Aorta (tissue), 5 donors: ENCODE measurements at regions not wholly inside any gene's neighbourhood (a gene's known extent, or its start where the extent isn't known, plus 50 kb on each side); places are given as distances from the start of the nearest gene placed in this dataset.

Experiments
- ATAC-seq: fragments of 200-7000 bp; cut with Tn5 transposase; one replicate; pipeline ENCODE4 v1.9.1; 2022; ENCODE audit warnings: moderate library complexity; ENCODE audit not compliant: low FRiP score
- DNase-seq, 2 donors: peaks; one replicate each; pipeline ENCODE4 v3.0.0-alpha.2; 2020
- H3K27ac ChIP-seq, 2 donors: one replicate each; pipeline ENCODE4 v1.5.1; 2013; ENCODE audit warnings: low read length in 2 of 2, mild to moderate bottlenecking in 2 of 2, moderate library complexity in 2 of 2, control low read depth in 1 of 2, inconsistent platforms in 1 of 2, low read depth in 1 of 2
- H3K27me3 ChIP-seq, 2 donors: one replicate each; pipeline ENCODE4 v1.6.1; 2013; ENCODE audit warnings: control low read depth in 1 of 2, low read length in 1 of 2, mild to moderate bottlenecking in 1 of 2, moderate library complexity in 1 of 2; ENCODE audit not compliant: insufficient read depth in 2 of 2, control insufficient read depth in 1 of 2
- H3K36me3 ChIP-seq, 2 donors: one replicate each; pipeline ENCODE4 v1.6.1; 2013; ENCODE audit warnings: control low read depth in 1 of 2, low read length in 1 of 2, mild to moderate bottlenecking in 1 of 2; ENCODE audit not compliant: insufficient read depth in 2 of 2, control insufficient read depth in 1 of 2
- H3K4me1 ChIP-seq, 2 donors: one replicate each; pipeline ENCODE4 v1.6.1; 2013; ENCODE audit warnings: low read length in 2 of 2, control low read depth in 1 of 2, mild to moderate bottlenecking in 1 of 2, moderate library complexity in 1 of 2; ENCODE audit not compliant: insufficient read depth in 2 of 2, control insufficient read depth in 1 of 2
- H3K4me3 ChIP-seq, 2 donors: one replicate each; pipeline ENCODE4 v1.5.1; 2013; ENCODE audit warnings: low read length in 2 of 2, control low read depth in 1 of 2, mild to moderate bottlenecking in 1 of 2
- H3K9me3 ChIP-seq: one replicate; pipeline ENCODE4 v1.6.1; 2013; ENCODE audit warnings: mild to moderate bottlenecking, low read length; ENCODE audit not compliant: control insufficient read depth
- WGBS, 2 donors: extraction: QIAGEN DNeasy Blood & Tissue Kit; methylation state at CpG; one replicate each; pipeline ENCODE4 v1.1.7; 2013; 5-methylcytosine and 5-hydroxymethylcytosine counted together
- intact Hi-C, 2 donors: fragments of 100-400 bp; cut with DNase I; formaldehyde crosslinking; loops; one replicate each; pipeline versions ENCODE4 v1.14.2 to v1.15.0; 2022
- donor health status: healthy with polysubstance abuse.
- donor health status: Bipolar disorder and iron deficiency.
- donor health status: DM: no; HTN: no; CAD: no.
- donor health status: DM: no; HTN: no; CAD: no.
- donor health status: DM: yes; HTN: yes; CAD: no.

DNA sequence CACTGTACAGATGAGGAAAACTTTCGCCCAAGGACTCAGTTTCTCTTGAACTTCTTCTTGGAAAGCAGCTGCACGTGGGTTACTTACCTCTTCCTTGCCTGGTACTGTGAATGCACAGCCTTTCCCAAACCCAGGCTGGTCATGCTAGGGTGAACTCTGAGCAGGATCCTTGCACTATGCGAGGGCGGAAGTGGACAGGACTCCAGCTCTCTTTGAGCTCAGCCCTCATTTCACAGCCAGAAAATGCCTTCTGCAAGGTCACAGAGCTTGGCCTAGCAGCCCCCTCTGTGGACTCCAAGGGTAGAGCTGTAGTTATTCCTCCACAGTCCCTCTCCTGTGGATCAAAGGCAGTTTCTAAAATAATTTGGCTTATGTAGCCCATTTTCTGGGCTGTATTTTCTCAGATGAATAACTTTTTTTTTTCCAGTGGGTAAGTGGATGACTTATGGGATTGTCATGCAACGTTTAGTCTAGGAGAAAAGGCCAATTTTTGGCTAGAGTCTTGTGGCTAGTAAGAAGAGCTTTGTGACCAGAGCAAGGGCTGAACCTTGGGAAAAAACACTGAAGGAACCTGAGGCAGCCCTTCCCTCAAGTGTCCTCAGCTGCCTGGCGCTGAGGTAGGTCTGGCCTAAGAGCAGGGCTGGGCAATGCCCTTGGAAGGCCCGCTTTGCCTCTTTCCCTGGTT is 172.7 kb downstream of the SCP2D1 start:
- Histone ChIP-seq H3K9me3 (peaks cover 2% of the 10 kb centered on the region), H3K4me1 (no peaks in the 10 kb centered on the region), H3K36me3 (no peaks in the 10 kb centered on the region), H3K27me3 (no peaks in the 10 kb centered on the region), H3K27ac (no peak overlapping the region), H3K4me3 (no peak overlapping the region)
- WGBS, 2 donors: 68 to 79% methylated on average over 7 of the region's 7 CpGs
- DNase-seq: no peak
- ATAC-seq: peak; percentile 5
- intact Hi-C loops: no loop called here

DNA sequence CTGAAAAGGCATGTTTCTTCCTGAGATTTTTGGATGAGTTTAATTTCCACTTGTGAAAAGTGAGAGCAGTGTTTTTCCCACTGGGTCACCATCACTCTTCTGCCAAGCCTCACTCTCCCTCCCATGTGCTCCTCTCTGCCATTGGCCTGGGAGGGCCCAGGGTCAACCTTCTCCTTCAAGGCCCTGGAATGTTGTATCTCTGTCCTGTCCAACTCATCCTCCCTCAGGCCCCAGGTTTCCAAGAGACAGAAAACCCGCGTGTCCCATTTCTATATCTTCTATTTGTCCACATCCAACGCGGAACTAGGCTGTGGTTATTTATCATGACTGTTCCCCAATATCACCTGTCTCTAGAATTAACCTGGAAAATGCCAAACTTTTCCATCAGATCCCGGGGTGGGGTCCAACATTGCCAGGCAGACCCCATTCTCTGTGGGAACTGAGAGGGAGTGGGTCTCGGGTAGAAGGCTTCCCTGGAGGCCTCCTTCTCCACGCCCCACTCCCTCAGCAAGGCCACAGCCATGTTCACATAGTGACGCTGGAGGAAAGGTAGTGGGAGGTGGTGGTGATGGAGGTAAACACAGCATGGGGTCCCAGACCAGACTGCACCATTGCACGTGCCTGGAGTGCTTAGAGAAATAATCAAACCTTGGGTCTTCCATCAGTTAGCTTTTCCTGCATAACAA is 173.5 kb downstream of the SCP2D1 start:
- ATAC-seq: peak; percentile 47

DNA sequence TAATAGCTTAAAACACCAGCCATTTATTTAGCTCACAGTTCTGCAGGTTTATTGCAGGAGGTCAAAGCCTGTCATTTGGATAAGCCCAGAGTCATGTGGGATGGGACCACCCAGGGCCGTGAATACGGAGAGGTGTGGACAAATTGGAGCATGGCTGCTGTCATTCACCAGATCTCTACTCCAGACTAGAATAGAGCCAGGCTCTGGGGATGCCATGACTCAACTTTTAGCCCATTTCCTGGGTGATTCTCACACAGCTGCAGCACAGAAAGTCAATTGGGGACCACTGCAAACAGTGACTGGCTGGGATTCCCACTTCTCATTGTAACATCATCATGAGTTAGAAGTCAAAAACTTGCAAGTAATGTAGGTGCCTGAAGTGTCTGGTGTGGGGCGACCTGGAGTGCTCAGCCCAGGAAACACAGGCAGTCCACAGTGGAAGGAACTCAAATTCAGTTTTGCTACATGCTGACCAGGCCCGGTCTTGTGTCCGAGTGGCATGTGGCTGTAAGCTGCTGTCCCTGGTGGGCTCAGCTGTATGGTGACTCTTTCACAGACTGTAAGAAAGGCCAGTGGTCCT is 174.3 kb downstream of the SCP2D1 start:
- intact Hi-C loops: no loop called here
- Histone ChIP-seq H3K9me3 (no peaks in the 10 kb centered on the region), H3K27ac (no peak overlapping the region), H3K27me3 (no peaks in the 10 kb centered on the region), H3K36me3 (no peaks in the 10 kb centered on the region), H3K4me1 (no peaks in the 10 kb centered on the region), H3K4me3 (no peak overlapping the region)
- no peak for ATAC-seq
- DNase-seq: no peak
- 97% methylated on average over 5 of the region's 5 CpGs for WGBS, 2 donors

More for the DNA sequence above, 173.5 kb downstream of the SCP2D1 start:
- Histone ChIP-seq H3K4me1 (no peaks in the 10 kb centered on the region), H3K9me3 (peaks cover 2% of the 10 kb centered on the region), H3K27me3 (no peaks in the 10 kb centered on the region), H3K4me3 (no peak overlapping the region), H3K27ac (no peak overlapping the region), H3K36me3 (no peaks in the 10 kb centered on the region)
- WGBS, 2 donors: 96% methylated on average over 9 of the region's 9 CpGs
- DNase-seq: no peak
- intact Hi-C loops: no loop called here

DNA sequence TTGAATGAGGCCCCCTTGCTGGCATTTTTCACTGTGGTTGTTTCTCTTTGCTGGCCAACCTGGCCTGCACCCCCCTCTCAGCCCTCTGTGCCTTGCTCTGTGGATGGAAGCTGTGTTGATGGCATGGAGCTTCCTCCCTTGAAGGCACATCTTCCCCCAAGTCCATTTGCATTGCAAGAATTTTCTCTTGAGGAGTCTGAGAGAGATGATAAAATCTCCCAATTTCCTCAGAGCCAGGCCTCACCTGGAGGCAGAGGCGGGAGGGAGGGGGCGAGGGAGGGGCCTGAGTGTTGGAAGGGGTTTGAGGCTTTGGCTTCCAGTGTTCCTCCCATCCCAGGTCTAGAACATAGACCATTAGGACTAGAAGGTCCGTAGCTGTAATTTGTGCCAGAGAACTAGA is 175.1 kb downstream of the SCP2D1 start:
- Histone ChIP-seq H3K4me1 (no peaks in the 10 kb centered on the region), H3K27me3 (no peaks in the 10 kb centered on the region), H3K4me3 (no peak overlapping the region), H3K9me3 (no peaks in the 10 kb centered on the region), H3K36me3 (no peaks in the 10 kb centered on the region), H3K27ac (no peak overlapping the region)
- 95 to 98% methylated on average over 3 of the region's 3 CpGs for WGBS, 2 donors
- intact Hi-C loops: no loop called here
- ATAC-seq (no peak), DNase-seq (no peak)

DNA sequence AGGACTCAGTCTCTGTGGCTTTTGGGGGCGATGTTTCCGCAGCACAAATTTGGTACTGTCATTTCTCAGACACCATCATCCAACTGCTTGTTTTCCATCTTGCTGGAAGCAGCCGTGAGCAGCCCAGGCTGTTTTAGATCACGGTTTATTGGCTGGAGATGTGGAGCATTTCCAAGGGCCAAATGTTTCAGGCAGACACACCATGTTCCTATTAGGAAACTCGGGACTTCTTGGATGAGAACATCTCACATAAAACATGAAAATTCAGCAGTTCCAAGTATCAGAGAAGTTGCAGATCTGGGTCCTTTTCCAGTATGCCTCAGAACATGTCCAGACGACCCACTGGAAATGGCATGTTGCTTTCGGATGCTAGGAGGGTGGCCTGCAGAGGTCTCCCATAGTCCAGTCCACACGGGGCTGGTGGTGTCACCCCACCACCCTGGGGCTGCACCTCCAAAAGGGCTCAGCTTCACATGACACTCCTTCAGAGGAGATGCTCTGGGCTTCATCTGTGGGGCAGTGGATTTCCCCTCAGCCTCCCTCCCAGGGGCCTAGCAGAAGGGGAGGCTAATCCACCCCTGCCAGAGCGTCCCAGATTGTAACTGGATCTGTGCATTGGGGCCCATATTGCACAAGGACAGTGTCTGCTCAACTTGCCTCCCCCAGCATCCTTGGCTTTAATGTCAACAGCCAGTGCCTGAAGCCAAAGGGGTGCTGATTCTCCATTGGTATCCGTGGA is 176.3 kb downstream of the SCP2D1 start:
- 56 to 59% methylated on average over 10 of the region's 10 CpGs for WGBS, 2 donors
- Histone ChIP-seq H3K36me3 (no peaks in the 10 kb centered on the region), H3K27me3 (no peaks in the 10 kb centered on the region), H3K9me3 (no peaks in the 10 kb centered on the region), H3K4me3 (no peak overlapping the region), H3K27ac (no peak overlapping the region), H3K4me1 (no peaks in the 10 kb centered on the region)
- DNase-seq: peak in 1 of 2 donors; percentile 57
- peak; percentile 70 for ATAC-seq
- intact Hi-C loops: no loop called here

DNA sequence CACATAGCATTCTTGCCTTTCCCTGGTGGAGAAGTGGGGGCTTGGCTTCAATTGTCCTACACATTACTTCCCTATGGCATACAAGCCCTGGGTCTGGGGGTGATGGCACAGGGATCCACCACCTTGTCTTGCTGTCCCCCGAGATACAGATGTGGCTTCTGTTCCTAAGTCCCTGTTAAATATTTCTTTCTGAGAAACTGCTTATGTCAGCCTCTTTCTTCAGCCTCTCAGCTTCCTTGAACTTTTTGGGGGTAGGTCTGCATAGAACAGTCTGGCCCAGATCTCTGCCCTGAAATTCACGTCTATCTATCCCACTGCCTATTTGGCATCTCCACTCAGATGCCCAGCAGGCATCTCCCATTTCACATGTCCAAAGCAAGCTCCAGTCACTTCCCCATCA is 177.4 kb downstream of the SCP2D1 start:
- Histone ChIP-seq H3K36me3 (no peaks in the 10 kb centered on the region), H3K27me3 (no peaks in the 10 kb centered on the region), H3K4me1 (no peaks in the 10 kb centered on the region), H3K9me3 (no peaks in the 10 kb centered on the region), H3K27ac (no peak overlapping the region), H3K4me3 (no peak overlapping the region)
- WGBS, 2 donors: 87 to 97% methylated on average over 2 of the region's 2 CpGs
- DNase-seq (no peak), ATAC-seq (no peak)
- intact Hi-C loops: no loop called here

DNA sequence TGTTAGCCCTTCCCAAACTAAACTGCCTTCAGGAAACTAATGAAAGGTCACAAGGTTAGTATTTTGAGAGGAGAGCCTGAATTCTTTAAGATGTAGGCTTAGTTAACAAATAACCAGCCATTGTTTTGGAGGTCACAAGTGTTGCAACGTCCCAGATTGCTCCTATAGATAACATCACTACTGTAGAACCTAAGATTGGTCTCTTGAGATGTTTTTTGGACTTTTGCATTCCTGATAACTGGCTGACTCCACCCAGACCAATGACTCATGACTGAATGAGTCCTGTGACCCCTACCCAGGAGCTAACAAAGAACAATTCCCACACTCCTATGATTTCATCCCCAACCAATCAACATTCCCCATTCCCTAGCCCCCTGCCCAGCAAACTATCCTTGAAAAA is 178.8 kb downstream of the SCP2D1 start:
- no peak overlapping the region for H3K4me3 ChIP-seq
- DNase-seq (no peak), ATAC-seq (no peak)
- intact Hi-C loops: no loop called here
- H3K27me3 ChIP-seq: no peaks in the 10 kb centered on the region
- H3K27ac ChIP-seq: no peak overlapping the region
- H3K4me1 ChIP-seq: no peaks in the 10 kb centered on the region
- no peaks in the 10 kb centered on the region for H3K36me3 ChIP-seq
- 68 to 79% methylated on average over 1 of the region's 1 CpG for WGBS, 2 donors
- no peaks in the 10 kb centered on the region for H3K9me3 ChIP-seq

DNA sequence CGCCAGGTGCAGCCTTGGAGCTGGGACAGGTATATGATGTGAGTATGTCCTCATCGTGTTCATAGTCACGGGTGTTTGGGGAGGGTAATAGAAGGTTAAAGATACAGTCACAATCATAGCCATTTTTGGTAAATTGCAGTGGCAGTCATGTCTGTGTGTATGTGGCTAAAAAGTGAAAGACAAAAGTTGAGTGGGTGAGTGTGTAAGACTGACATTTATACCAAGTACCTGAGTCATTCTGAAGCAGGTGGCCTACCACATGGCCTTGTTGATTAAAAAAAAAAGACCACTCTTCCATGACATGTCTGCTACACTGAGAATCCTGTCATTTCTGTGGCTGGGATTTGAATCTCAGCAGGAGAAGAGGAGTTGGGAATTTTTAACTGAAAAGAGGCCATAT is 181.9 kb downstream of the SCP2D1 start:
- no peaks in the 10 kb centered on the region for H3K36me3 ChIP-seq
- H3K27ac ChIP-seq: no peak overlapping the region
- H3K9me3 ChIP-seq: no peaks in the 10 kb centered on the region
- DNase-seq (no peak), ATAC-seq (no peak)
- intact Hi-C loops: no loop called here
- H3K27me3 ChIP-seq: no peaks in the 10 kb centered on the region
- 91 to 93% methylated on average over 3 of the region's 3 CpGs for WGBS, 2 donors
- H3K4me1 ChIP-seq: no peaks in the 10 kb centered on the region
- H3K4me3 ChIP-seq: no peak overlapping the region
